NCI-H1417 treated with DMSO at 0.1 percent for 48 hours (cell line): ENCODE measurements at regions not wholly inside any gene's neighbourhood (a gene's known extent, or its start where the extent isn't known, plus 50 kb on each side); places are given as distances from the start of the nearest gene placed in this dataset.
"Not testable (repeated sequence)": the region's sequence is repeated elsewhere in the genome, so short reads cannot be mapped to it uniquely, and the experiment has no call there.

Experiments
- DNase-seq: peaks from one replicate; lab custom pipeline; 2025; lab: John Stamatoyannopoulos, UW

- DNase-seq = no peak
These were observed 235.2 kb downstream of the LNPK start for GRCh38 chr2:175766880-175767279.

DNA sequence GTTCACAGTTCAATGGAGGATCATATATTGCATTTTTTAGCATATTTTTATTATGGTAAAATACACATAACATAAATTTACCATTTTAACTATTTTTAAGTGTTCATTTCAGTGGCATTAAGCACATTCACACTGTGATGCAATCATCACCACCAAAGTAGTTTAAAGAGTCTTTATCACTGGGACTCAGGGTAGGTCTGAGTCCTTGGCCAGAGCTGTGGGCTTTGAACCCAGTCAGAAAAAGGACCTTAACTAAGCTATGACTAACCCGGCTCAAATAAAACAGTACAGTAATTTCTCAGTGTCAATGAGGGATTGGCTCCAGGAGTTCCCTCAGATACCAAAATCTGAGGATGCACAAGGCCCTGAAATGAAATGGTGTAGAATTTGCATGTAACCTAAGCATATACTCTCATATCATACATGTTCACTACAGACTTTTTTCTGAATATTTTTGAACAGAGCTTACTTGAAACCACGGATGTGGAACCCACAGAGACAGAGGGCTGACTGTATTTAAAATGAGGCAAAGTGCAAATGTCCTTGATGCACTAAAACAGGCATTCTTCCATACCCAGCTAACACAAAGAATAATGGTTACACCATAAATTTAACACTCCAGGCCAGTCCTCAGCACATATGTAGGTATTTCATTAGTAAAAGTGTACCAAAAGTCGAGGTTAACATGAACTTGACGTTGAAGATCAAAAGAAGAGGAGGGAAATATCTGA, 246.2 kb downstream of the LNPK start:
- no peak for DNase-seq

DNA sequence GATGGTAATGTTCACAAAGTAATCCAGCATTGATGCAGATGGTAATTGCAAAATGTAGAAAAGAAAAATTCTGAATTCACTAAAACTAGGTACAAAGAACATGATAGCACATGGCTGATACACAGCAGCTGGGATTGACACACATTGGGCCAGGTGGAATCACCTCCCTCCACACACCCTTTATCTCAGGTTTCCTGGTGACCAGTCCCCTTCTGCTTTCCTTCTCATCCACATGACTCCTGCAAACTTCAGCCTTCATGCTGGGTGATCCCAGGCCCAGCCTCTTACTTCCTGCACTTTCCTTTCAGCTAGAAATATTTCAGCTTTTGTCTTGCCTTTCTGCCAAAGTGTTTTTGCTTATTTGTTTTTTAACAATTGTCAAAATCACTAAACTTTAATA, 246.9 kb downstream of the LNPK start:
- no peak for DNase-seq

GRCh38 chr2:175750195-175750594, 251.9 kb downstream of the LNPK start:
- DNase-seq = no peak

- no peak for DNase-seq
These were observed 256.2 kb downstream of the LNPK start for GRCh38 chr2:175745911-175746310.

DNA sequence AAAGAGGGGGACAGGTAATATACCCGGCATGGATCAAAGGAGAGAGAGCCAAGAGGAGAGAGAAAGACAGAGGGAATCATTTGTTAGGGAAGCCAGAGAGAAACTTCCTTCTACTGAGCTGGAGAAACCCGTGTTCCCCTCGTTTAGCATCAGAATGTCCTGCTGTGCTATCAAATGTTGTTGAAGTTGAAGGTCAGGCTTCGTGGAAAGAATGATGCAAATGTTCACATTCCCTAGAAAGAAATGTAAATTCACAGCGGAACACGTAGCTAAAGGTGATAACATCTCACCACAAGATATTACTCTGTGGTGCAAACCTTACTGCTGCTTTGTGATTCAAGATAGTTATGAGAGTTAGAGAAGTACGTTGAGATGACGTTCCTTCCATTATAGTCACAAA, 258.1 kb downstream of the LNPK start:
- no peak for DNase-seq

DNA sequence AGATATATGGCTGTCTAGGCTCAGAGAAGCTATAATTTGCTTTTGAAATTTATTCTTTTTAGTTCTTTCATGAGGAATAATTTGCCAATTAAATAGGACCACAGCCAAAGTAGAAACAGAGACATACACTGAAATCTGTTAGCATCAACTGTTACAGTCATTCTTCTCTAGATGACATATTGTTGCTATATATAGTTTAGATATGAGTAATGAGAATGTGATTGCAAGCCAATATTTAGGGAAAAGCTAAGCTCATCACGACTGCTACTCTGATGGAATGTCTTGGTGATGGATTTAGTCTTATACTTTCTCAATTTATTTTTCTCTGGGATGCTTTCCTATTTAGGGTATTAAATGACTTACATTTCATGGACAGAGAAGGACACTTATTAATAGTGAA, 259.1 kb downstream of the LNPK start:
- DNase-seq = no peak

- DNase-seq = no peak
These were observed 259.7 kb downstream of the LNPK start for GRCh38 chr2:175742367-175742766.

- DNase-seq = no peak
These were observed 260.9 kb downstream of the LNPK start for GRCh38 chr2:175741164-175741563.

- peak; percentile 82 for DNase-seq
These were observed 264.2 kb downstream of the LNPK start for GRCh38 chr2:175737722-175738361.

- DNase-seq = peak; percentile 11
These were observed 267.4 kb downstream of the LNPK start for GRCh38 chr2:175734686-175735085.

DNA sequence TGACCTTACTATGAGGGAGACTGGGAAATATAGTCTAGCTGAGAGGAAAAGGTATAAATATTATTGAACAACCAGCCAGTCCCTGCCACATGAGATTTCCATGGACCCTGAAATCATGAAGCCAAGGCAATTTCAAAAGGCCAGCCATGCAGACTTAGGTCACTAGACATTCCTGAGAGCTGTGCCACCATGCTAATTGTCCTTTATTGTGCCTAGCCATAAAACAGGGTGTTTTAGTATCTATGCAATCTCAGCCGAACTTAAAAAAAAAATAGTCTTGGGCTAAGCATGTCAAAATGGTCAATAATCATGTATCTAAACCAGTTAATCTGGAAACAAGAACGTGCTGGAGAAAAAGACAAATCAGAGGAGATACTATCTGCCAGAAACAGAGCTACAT, 269.5 kb downstream of the LNPK start:
- DNase-seq = no peak

GRCh38 chr2:175730050-175730449, 272.0 kb downstream of the LNPK start:
- DNase-seq = no peak

GRCh38 chr2:175729049-175729706, 272.9 kb downstream of the LNPK start:
- no peak for DNase-seq

- no peak for DNase-seq
These were observed 274.0 kb downstream of the LNPK start for GRCh38 chr2:175728032-175728431.

DNA sequence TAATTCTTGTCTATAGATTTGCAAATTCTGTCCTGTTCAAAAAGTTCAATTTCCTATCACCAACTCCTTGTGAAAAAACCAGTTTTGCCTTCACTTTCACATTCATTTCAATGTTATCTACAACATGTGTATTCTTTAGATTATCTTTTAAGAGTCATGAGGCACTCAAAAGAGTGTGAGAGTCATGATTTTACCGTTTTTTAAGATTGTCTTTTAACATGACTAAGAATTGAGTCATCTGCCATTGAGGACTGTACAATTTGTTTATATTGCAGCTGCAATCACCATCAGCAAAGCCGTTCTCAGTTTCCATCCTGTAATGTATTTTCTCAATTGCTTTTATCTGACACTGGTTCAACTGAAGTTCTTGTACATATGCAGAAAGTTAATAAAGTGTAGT, 275.8 kb downstream of the LNPK start:
- no peak for DNase-seq

DNA sequence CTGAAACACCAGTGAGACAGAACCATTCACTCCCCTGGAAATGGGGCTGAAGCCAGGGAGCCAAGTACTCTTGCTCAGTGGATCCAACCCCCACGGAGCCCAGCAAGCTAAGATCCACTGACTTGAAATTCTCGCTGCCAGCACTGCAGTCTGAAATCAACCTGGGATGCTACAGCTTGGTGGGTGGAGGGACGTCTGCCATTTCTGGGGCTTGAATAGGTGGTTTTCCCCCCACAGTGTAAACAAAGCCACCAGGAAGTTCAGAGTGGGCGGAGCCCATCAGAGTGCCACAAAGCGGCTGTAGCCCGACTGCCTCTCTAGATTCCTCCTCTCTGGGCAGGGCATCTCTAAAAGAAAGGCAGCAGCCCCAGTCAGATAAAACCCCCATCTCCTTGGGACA, 292.8 kb downstream of the LNPK start:
- DNase-seq = no peak

DNA sequence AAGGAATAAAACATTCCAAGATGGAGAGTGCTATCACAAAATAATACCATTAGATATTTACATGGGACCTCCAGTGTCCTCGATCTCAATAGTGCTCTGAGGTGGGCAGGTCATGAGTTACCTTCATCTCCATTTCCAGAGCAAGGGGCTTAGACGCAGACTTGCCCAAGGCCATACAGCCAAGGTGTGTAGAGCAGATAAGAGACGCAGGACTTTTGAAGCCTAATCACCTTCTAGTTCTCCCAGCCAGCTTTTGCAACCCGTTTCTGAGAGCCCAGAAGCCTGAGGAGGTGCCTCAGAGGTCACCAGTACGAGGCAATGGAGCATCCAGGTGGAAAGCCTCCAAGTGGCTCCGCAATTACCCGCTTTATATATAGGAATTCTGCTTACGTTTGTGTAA, 294.7 kb downstream of the LNPK start:
- DNase-seq = no peak

DNA sequence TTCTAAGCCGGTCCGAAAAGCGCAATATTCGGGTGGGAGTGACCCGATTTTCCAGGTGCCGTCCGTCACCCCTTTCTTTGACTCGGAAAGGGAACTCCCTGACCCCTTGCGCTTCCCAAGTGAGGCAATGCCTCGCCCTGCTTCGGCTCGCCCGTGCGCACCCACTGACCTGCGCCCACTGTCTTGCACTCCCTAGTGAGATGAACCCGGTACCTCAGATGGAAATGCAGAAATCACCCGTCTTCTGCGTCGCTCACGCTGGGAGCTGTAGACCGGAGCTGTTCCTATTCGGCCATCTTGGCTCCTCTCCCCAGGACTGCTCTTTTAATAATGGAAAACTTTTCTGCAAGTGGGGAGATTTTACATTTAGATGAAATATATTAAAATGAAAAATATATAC, 297.5 kb downstream of the LNPK start:
- DNase-seq = not testable (repeated sequence)

GRCh38 chr2:175698061-175698460, 304.0 kb downstream of the LNPK start:
- DNase-seq = no peak

DNA sequence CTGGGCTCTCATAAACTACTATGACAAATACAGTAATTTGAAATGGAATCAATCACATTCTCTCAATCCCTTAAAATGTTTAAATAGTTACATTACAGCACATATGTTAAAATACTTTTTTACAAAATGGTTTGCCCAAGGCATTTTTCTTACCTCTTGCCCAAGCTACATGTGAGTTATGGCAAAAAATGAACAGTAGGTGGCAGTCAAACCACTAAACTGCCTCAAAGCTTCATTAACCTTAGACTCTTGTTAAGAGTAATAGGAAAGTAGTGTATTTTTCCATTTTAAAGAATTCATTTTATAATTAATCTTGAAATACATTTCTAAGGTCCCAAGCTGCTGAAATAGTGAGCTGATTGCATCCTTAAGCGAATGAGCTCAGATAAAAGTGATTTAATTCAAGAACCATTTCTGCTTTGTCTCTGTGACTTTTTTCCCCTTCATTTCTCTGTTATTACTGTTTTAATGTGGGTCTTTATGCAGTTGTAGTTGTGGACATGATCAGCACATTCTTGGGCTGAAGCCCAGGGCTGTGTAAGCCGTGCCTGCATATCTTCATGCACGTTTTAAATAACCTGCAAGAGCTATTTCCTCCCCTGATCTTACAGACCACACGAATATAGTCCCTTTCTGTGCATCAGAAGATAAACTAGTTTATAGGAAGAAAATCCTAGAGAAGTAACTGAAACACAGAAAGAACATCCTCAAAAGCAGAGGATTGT, 311.8 kb downstream of the LNPK start:
- no peak for DNase-seq

DNA sequence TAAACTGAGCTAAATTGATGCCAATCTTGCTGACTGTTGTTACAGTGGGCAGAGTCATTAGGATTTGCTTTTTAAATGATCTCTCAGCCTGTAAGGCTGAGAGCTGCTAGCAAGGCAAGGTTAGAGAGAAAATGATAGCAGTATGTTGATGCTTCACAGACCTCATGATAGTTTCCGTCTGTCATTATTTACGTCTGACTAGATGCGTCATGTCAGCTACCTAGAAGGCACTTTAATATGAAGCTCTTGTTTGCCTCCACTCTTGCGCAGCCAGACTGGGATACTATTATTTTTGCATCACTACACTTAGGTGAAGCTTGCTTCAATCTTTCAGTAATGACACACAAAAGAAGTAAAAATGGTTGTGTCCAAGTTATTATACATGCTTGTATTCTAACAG, 313.8 kb downstream of the LNPK start:
- DNase-seq = no peak

- no peak for DNase-seq
These were observed 314.6 kb downstream of the LNPK start for GRCh38 chr2:175687465-175687864.
